Prostate gland (tissue), 2 donors: ENCODE measurements at regions not wholly inside any gene's neighbourhood (a gene's known extent, or its start where the extent isn't known, plus 50 kb on each side); places are given as distances from the start of the nearest gene placed in this dataset.

ENCODE experiments used
- DNase-seq: peaks from one replicate; pipeline ENCODE4 v3.0.0-alpha.2; 2019; ENCODE audit warnings: low spot score
- H3K27ac ChIP-seq, 2 donors: fragments of 200-600 bp; sonication (generic); 2 replicates each; pipeline ENCODE4 v1.5.1; 2017 to 2019
- H3K27me3 ChIP-seq: fragments of 200-600 bp; sonication (generic); replicated peaks from 2 replicates; pipeline ENCODE4 v1.5.1; 2019; ENCODE audit not compliant: insufficient read depth
- H3K36me3 ChIP-seq, 2 donors: fragments of 200-600 bp; sonication (generic); 1 replicate in 1 of 2; 2 replicates in 1 of 2; pipeline versions ENCODE4 v1.5.1 to v1.8.1; 2017 to 2019
- H3K4me1 ChIP-seq: fragments of 200-600 bp; sonication (generic); replicated peaks from 2 replicates; pipeline ENCODE4 v1.5.1; 2019
- H3K4me3 ChIP-seq, 2 donors: fragments of 200-600 bp; sonication (generic); 2 replicates each; pipeline ENCODE4 v1.5.1; 2017 to 2019
- H3K9me3 ChIP-seq: fragments of 200-600 bp; sonication (generic); 2 replicates; pipeline ENCODE4 v1.5.1; 2017
- CTCF ChIP-seq, 4 experiments: fragments of 200-600 bp in 2 of 4; fragments of 450-650 bp in 2 of 4; sonication (generic) in 2 of 4; IDR thresholded peaks; 1 replicate in 3 of 4; 2 replicates in 1 of 4; pipeline ENCODE4 v1.5.1; 2016 to 2019; ENCODE audit warnings: antibody characterized with exemption in 4 of 4, mild to moderate bottlenecking in 2 of 4, moderate library complexity in 2 of 4
- POLR2A ChIP-seq: fragments of 450-650 bp; IDR thresholded peaks from one replicate; pipeline ENCODE4 v1.6.1; 2016; ENCODE audit warnings: antibody characterized with exemption, mild to moderate bottlenecking
- POLR2AphosphoS5 ChIP-seq: sonication (generic); formaldehyde crosslinking; IDR thresholded peaks from one replicate; pipeline ENCODE4 v1.6.1; 2017; ENCODE audit warnings: antibody characterized with exemption
- whole genome bisulfite sequencing: methylation state at CpG from one replicate; pipeline ENCODE4 v1.1.5; 2018; 5-methylcytosine and 5-hydroxymethylcytosine counted together
- intact Hi-C: fragments of 100-400 bp; cut with DNase I; formaldehyde crosslinking; loops from one replicate; pipeline ENCODE4 v1.14.2; 2022

DNA sequence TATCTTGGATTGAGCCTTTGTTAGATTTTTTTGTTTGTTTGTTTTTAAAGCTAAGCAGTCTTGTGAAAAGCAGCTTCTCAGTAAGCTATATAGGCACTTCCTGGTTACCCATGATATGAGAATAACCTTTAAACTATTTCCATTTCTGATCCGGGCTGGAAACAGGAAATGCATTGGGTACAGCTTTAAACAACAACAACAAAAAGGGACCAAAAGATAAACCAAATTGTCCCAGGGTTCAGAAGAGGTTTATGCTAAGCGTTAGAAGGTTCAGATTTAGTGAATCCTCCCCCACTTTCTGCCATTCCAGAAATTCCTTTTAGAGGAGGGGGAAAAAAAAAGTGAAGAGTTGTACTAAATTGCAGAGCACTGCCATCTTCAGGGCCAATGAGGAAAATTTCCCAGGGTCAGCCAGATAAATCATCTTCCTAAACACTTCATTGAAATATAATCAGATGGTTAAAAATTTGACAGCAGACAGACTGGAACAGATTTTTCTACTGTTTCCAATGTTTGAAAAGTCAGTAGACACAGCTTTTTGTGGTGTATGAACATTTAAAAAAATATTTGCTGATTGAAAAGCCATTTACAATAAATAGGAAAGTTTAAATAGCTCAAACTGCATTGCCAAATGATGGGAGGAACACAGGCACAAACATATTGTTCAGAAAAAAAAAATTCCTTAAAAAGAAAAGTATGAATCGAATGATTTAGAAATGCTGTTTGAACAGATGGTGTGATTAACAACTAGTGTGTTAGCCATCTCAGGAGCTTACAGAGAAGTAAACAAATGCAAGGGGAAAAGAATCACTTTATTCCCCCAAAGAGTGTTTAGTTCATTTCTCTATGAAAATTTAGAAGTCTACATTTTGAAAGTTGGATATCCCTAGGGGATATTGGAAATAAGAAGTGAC, 189.9 kb upstream of the TANK start:
- WGBS: 6% methylated on average over 3 of the region's 3 CpGs
- Histone ChIP-seq H3K27me3 (no peaks in the 10 kb centered on the region), H3K4me3 (no peak overlapping the region), H3K27ac (no peak overlapping the region), H3K9me3 (no peaks in the 10 kb centered on the region), H3K36me3 (no peaks in the 10 kb centered on the region), H3K4me1 (no peaks in the 10 kb centered on the region)
- intact Hi-C loops: loop anchor here (2.0 to 10.0 kb wide), 3 partner anchors 546 to 726 kb away; no protein-coding TSS in a partner anchor
- DNase-seq: no peak
- peak; percentile 36 to 83 (median 64) for TF ChIP-seq CTCF (IDR thresholded peaks at IDR 0.05)
- TF ChIP-seq POLR2AphosphoS5: peak; percentile 31
- no peak for TF ChIP-seq POLR2A

- intact Hi-C loops: loop anchor here (10.0 kb wide), 2 partner anchors 549 to 729 kb away; no protein-coding TSS in a partner anchor
These were observed 186.2 kb upstream of the TANK start for GRCh38 chr2:160973991-160974390.

GRCh38 chr2:160974803-160975202, 185.4 kb upstream of the TANK start:
- Histone ChIP-seq H3K4me1 (no peaks in the 10 kb centered on the region), H3K36me3 (no peaks in the 10 kb centered on the region), H3K27me3 (no peaks in the 10 kb centered on the region), H3K27ac (no peak overlapping the region), H3K9me3 (no peaks in the 10 kb centered on the region), H3K4me3 (no peak overlapping the region)
- DNase-seq: no peak
- no peak for TF ChIP-seq POLR2A
- TF ChIP-seq CTCF (IDR thresholded peaks at IDR 0.05): no peak
- no peak for TF ChIP-seq POLR2AphosphoS5
- intact Hi-C loops: loop anchor here (10.0 kb wide), 2 partner anchors 550 to 730 kb away; no protein-coding TSS in a partner anchor
- WGBS: 69% methylated on average over 4 of the region's 4 CpGs

More at GRCh38 chr2:160973991-160974390, 186.2 kb upstream of the TANK start:
- H3K27me3 ChIP-seq: no peaks in the 10 kb centered on the region
- H3K4me3 ChIP-seq: no peak overlapping the region
- DNase-seq: no peak
- no peaks in the 10 kb centered on the region for H3K9me3 ChIP-seq
- H3K27ac ChIP-seq: no peak overlapping the region
- TF ChIP-seq POLR2A (no peak), CTCF (IDR thresholded peaks at IDR 0.05) (no peak), POLR2AphosphoS5 (no peak)
- H3K36me3 ChIP-seq: no peaks in the 10 kb centered on the region
- no peaks in the 10 kb centered on the region for H3K4me1 ChIP-seq

- Histone ChIP-seq H3K4me1 (no peaks in the 10 kb centered on the region), H3K9me3 (no peaks in the 10 kb centered on the region), H3K36me3 (no peaks in the 10 kb centered on the region), H3K4me3 (no peak overlapping the region), H3K27me3 (no peaks in the 10 kb centered on the region), H3K27ac (no peak overlapping the region)
- no peak for TF ChIP-seq POLR2AphosphoS5
- no peak for TF ChIP-seq CTCF (IDR thresholded peaks at IDR 0.05)
- TF ChIP-seq POLR2A: no peak
- WGBS: 98% methylated on average over 2 of the region's 2 CpGs
- intact Hi-C loops: loop anchor here (10.0 kb wide), 2 partner anchors 552 to 732 kb away; no protein-coding TSS in a partner anchor
- no peak for DNase-seq
These were observed 183.4 kb upstream of the TANK start for GRCh38 chr2:160976797-160977196.

DNA sequence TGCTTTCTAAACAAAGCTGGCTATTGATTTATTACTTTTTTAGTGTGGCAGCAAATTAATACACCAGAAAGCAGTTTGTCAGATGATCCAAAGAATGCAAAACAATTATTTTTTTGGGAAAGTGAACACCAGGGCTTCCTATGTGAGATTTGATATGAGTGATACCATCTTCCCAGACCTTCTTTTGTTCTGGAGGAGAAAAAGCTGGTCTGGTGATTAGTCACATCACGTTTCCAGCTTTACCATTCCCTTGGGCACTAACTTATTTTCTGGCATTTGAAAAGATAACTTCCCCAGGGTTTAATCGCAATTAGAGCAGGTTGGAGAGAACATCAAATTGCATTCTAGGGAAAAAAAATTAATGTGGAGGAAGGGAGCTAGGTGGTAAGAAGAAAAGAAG, 182.9 kb upstream of the TANK start:
- intact Hi-C loops: loop anchor here (10.0 kb wide), 2 partner anchors 553 to 733 kb away; no protein-coding TSS in a partner anchor
- Histone ChIP-seq H3K4me3 (no peak overlapping the region), H3K4me1 (no peaks in the 10 kb centered on the region), H3K27me3 (no peaks in the 10 kb centered on the region), H3K9me3 (no peaks in the 10 kb centered on the region), H3K36me3 (no peaks in the 10 kb centered on the region), H3K27ac (no peak overlapping the region)
- DNase-seq: no peak
- 45% methylated on average over 2 of the region's 2 CpGs for WGBS
- TF ChIP-seq POLR2AphosphoS5 (no peak), CTCF (IDR thresholded peaks at IDR 0.05) (no peak), POLR2A (no peak)
